HCT116 (cell line): ENCODE measurements at regions not wholly inside any gene's neighbourhood (a gene's known extent, or its start where the extent isn't known, plus 50 kb on each side); places are given as distances from the start of the nearest gene placed in this dataset.

Experiments used
- ATAC-seq: fragments of 200-7000 bp; cut with Tn5 transposase; 2 replicates; pipeline ENCODE4 v1.9.1; 2020; ENCODE audit warnings: mild to moderate bottlenecking, moderate library complexity
- BruUV-seq: library from RNA; stranded (reverse); fragments of 400-500 nt; replicated peaks from 2 replicates; lab custom pipeline; 2021; lab: Mats Ljungman, UMichigan
- CTCF ChIA-PET: fragments of 300-600 bp; sonication (Branson Sonifier 250); formaldehyde crosslinking; loops from one replicate; lab custom pipeline; 2021; ENCODE audit warnings: antibody characterized with exemption; lab: Charles Lee
- POLR2A ChIA-PET: fragments of 300-600, 350-600 bp; sonication (Branson Sonifier 250); formaldehyde crosslinking; loops from one replicate; lab custom pipeline; 2021; ENCODE audit warnings: antibody characterized with exemption; lab: Charles Lee
- RAD21 ChIA-PET, 2 experiments: fragments of 300-600 bp; sonication (Branson Sonifier 250); formaldehyde crosslinking; loops; one replicate each; lab custom pipeline; 2023; ENCODE audit warnings: low total read pairs in 2 of 2; ENCODE audit not compliant: uncharacterized antibody in 2 of 2, unreplicated experiment in 2 of 2, low non-redundant PET in 1 of 2; lab: Charles Lee
- DNase-seq: peaks from one replicate; pipeline ENCODE4 v3.0.0-alpha.2; 2010; ENCODE audit warnings: low read depth, low spot score
- H2AFZ ChIP-seq: fragments of 200-600 bp; shearing (Covaris generic), sonication (generic); 2 replicates; pipeline ENCODE4 v1.6.1; 2017; ENCODE audit warnings: low read depth, mixed run types, mixed read lengths, antibody characterized with exemption, low read length; ENCODE audit not compliant: poor library complexity, severe bottlenecking
- H3K27ac ChIP-seq: 2 replicates; pipeline ENCODE4 v1.5.1; 2012; ENCODE audit warnings: low read depth, low read length
- H3K27me3 ChIP-seq: fragments of 200-600 bp; sonication (generic); 2 replicates; pipeline ENCODE4 v1.6.1; 2016; ENCODE audit warnings: mixed run types, low read length, mixed read lengths; ENCODE audit not compliant: insufficient read depth
- H3K36me3 ChIP-seq, 2 experiments: fragments of 200-500 bp in 1 of 2; fragments of 200-600 bp in 1 of 2; sonication (Bioruptor generic) in 1 of 2; sonication (generic) in 1 of 2; 2 replicates each; pipeline versions ENCODE4 v1.5.1 to v1.6.1; 2014 to 2016; ENCODE audit warnings: low read length in 2 of 2, inconsistent platforms in 1 of 2, mixed read lengths in 1 of 2, mixed run types in 1 of 2; ENCODE audit not compliant: insufficient read depth in 2 of 2, control insufficient read depth in 1 of 2
- H3K4me1 ChIP-seq, 2 experiments: fragments of 200-600 bp in 1 of 2; sonication (generic) in 1 of 2; 2 replicates each; pipeline versions ENCODE4 v1.5.1 to v1.6.1; 2012 to 2017; ENCODE audit warnings: low read length in 2 of 2, inconsistent platforms in 1 of 2, mild to moderate bottlenecking in 1 of 2, mixed read lengths in 1 of 2, mixed run types in 1 of 2, moderate library complexity in 1 of 2; ENCODE audit not compliant: insufficient read depth in 2 of 2, control insufficient read depth in 1 of 2
- H3K4me2 ChIP-seq: fragments of 200-600 bp; sonication (generic); 2 replicates; pipeline ENCODE4 v1.6.1; 2017; ENCODE audit warnings: mixed run types, low read length, mixed read lengths
- H3K4me3 ChIP-seq, 2 experiments: fragments of 200-600 bp in 1 of 2; sonication (generic) in 1 of 2; replicated peaks in 1 of 2; 2 replicates each; pipeline ENCODE4 v1.5.1; 2011 to 2016; ENCODE audit warnings: low read length in 2 of 2, control low read depth in 1 of 2, low read depth in 1 of 2, mild to moderate bottlenecking in 1 of 2, mixed read lengths in 1 of 2, mixed run types in 1 of 2
- H3K79me2 ChIP-seq: fragments of 200-600 bp; sonication (generic); 2 replicates; pipeline ENCODE4 v1.6.1; 2017; ENCODE audit warnings: mild to moderate bottlenecking, mixed run types, low read length, moderate library complexity, mixed read lengths; ENCODE audit not compliant: insufficient read depth
- H3K9ac ChIP-seq: fragments of 200-600 bp; sonication (generic); 2 replicates; pipeline ENCODE4 v1.6.1; 2016; ENCODE audit warnings: low read length, mixed read lengths
- H3K9me2 ChIP-seq: fragments of 200-600 bp; sonication (generic), shearing (Covaris generic); 2 replicates; pipeline ENCODE4 v1.6.1; 2017; ENCODE audit warnings: mixed run types, mild to moderate bottlenecking, moderate library complexity; ENCODE audit not compliant: insufficient read depth
- H3K9me3 ChIP-seq, 2 experiments: fragments of 200-500 bp in 1 of 2; fragments of 200-600 bp in 1 of 2; sonication (Bioruptor generic) in 1 of 2; sonication (generic) in 1 of 2; 2 replicates each; pipeline ENCODE4 v1.6.1; 2014 to 2017; ENCODE audit warnings: low read length in 2 of 2, mixed read lengths in 2 of 2, inconsistent platforms in 1 of 2, low read depth in 1 of 2, mild to moderate bottlenecking in 1 of 2, mixed run types in 1 of 2, moderate library complexity in 1 of 2; ENCODE audit not compliant: control insufficient read depth in 1 of 2, insufficient read depth in 1 of 2
- H4K20me1 ChIP-seq: fragments of 200-600 bp; sonication (generic), shearing (Covaris generic); 2 replicates; pipeline ENCODE4 v1.6.1; 2017; ENCODE audit warnings: mixed run types, mild to moderate bottlenecking, moderate library complexity; ENCODE audit not compliant: insufficient read depth
- CBX3 ChIP-seq: IDR thresholded peaks from 2 replicates; pipeline ENCODE4 v1.6.1; 2012; ENCODE audit warnings: low read depth
- CEBPB ChIP-seq: IDR thresholded peaks from 2 replicates; pipeline ENCODE4 v1.6.1; 2012; ENCODE audit warnings: low read depth
- EGR1 ChIP-seq: IDR thresholded peaks from 2 replicates; pipeline ENCODE4 v1.6.1; 2012; ENCODE audit warnings: low read depth
- EZH2 ChIP-seq: fragments of 200-600 bp; sonication (generic); IDR thresholded peaks from 2 replicates; pipeline ENCODE4 v1.6.1; 2017; ENCODE audit warnings: antibody characterized with exemption, mixed run types
- EZH2phosphoT487 ChIP-seq: fragments of 200-600 bp; IDR thresholded peaks from 2 replicates; pipeline ENCODE4 v1.6.1; 2018; ENCODE audit warnings: antibody characterized with exemption, borderline replicate concordance
- FOSL1 ChIP-seq: IDR thresholded peaks from 2 replicates; pipeline ENCODE4 v1.6.1; 2012; ENCODE audit warnings: low read depth
- JUND ChIP-seq: IDR thresholded peaks from 2 replicates; pipeline ENCODE4 v1.6.1; 2012
- RAD21 ChIP-seq: IDR thresholded peaks from 2 replicates; pipeline ENCODE4 v1.6.1; 2012; ENCODE audit warnings: low read depth, mild to moderate bottlenecking
- SIN3A ChIP-seq: IDR thresholded peaks from 2 replicates; pipeline ENCODE4 v1.6.1; 2012; ENCODE audit warnings: low read depth
- SP1 ChIP-seq: IDR thresholded peaks from 2 replicates; pipeline ENCODE4 v1.6.1; 2012; ENCODE audit warnings: low read depth
- ZFX ChIP-seq: fragments of 450-650 bp; IDR thresholded peaks from 2 replicates; pipeline ENCODE4 v1.6.1; 2017
- ZNF274 ChIP-seq: fragments of 200-500 bp; sonication (Bioruptor generic); IDR thresholded peaks from 2 replicates; pipeline ENCODE4 v1.6.1; 2014; ENCODE audit warnings: mild to moderate bottlenecking, low read depth, low read length, inconsistent platforms
- intact Hi-C: fragments of 100-400 bp; cut with micrococcal nuclease; formaldehyde crosslinking; loops from 2 replicates; pipeline ENCODE4 v1.10.0; 2022
- TF ChIP-seq, protein P1 (sequence below), 3 experiments: fragments of 200-600 bp in 1 of 3; sonication (generic) in 1 of 3; IDR thresholded peaks in 2 of 3; conservative IDR thresholded peaks in 1 of 3; 2 replicates each; pipeline ENCODE4 v1.5.1; 2012 to 2017; ENCODE audit warnings: low read depth in 2 of 3, low read length in 2 of 3, antibody characterized with exemption in 1 of 3, borderline replicate concordance in 1 of 3, control low read depth in 1 of 3, mild to moderate bottlenecking in 1 of 3, mixed read lengths in 1 of 3, mixed run types in 1 of 3, moderate library complexity in 1 of 3; ENCODE audit not compliant: insufficient read depth in 1 of 3
- TF ChIP-seq, protein P2 (sequence below): IDR thresholded peaks from 2 replicates; pipeline ENCODE4 v1.6.1; 2012
- TF ChIP-seq, protein P3 (sequence below): IDR thresholded peaks from 2 replicates; pipeline ENCODE4 v1.6.1; 2012; ENCODE audit warnings: low read depth

DNA sequence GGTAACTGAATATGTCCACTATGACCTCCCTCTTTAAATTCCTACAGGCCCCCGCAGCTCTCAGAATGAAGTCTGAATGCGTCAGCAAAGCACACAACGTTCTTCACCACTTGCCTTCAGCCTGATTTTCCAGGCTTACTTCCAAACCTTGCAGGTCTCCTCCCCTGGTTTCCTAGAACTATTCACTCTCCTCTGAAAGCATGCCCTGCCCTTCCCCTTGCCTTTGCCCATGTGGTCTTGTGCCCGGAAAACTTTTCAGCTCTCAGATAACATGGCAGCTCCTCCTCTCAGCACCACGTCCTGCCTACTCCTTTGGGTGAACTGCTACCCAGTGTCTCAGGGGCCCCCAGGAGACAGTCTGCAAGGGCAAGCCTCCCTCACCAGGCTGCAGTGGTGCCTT is 268.5 kb upstream of the LDB2 start:
- TF ChIP-seq SIN3A, result no peak
- TF ChIP-seq, protein P1, sequence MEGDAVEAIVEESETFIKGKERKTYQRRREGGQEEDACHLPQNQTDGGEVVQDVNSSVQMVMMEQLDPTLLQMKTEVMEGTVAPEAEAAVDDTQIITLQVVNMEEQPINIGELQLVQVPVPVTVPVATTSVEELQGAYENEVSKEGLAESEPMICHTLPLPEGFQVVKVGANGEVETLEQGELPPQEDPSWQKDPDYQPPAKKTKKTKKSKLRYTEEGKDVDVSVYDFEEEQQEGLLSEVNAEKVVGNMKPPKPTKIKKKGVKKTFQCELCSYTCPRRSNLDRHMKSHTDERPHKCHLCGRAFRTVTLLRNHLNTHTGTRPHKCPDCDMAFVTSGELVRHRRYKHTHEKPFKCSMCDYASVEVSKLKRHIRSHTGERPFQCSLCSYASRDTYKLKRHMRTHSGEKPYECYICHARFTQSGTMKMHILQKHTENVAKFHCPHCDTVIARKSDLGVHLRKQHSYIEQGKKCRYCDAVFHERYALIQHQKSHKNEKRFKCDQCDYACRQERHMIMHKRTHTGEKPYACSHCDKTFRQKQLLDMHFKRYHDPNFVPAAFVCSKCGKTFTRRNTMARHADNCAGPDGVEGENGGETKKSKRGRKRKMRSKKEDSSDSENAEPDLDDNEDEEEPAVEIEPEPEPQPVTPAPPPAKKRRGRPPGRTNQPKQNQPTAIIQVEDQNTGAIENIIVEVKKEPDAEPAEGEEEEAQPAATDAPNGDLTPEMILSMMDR (IDR thresholded peaks at IDR 0.05 in 2 of 3, conservative IDR thresholded peaks at IDR 0.05 in 1 of 3; ENCODE audit: borderline replicate concordance in 1 of 3, insufficient read depth in 1 of 3, low read depth in 2 of 3, low read length in 2 of 3), result no peak
- TF ChIP-seq, protein P2, sequence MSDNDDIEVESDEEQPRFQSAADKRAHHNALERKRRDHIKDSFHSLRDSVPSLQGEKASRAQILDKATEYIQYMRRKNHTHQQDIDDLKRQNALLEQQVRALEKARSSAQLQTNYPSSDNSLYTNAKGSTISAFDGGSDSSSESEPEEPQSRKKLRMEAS, result no peak
- RAD21 ChIA-PET, result no interaction called here
- POLR2A ChIA-PET, result no interaction called here
- CTCF ChIA-PET, result no interaction called here
- no peak overlapping the region for H3K27ac ChIP-seq
- H3K4me1 ChIP-seq, result peaks cover 12 to 13% of the 10 kb centered on the region in 2 experiments; a peak in 3 of 4 replicates
- H3K9me3 ChIP-seq, result no peaks in the 10 kb centered on the region
- no peak overlapping the region for H3K4me3 ChIP-seq
- ATAC-seq (no peak), DNase-seq (no peak)
- no peak overlapping the region for H2AFZ ChIP-seq
- no TSS peak for BruUV-seq
- H3K36me3 ChIP-seq, result no peaks in the 10 kb centered on the region
- intact Hi-C loops, result no loop called here
- no peaks in the 10 kb centered on the region for H4K20me1 ChIP-seq
- no peaks in the 10 kb centered on the region for H3K27me3 ChIP-seq
- no peak overlapping the region for H3K4me2 ChIP-seq
- H3K9me2 ChIP-seq, result no peaks in the 10 kb centered on the region
- H3K79me2 ChIP-seq, result no peaks in the 10 kb centered on the region
- no peak overlapping the region for H3K9ac ChIP-seq

DNA sequence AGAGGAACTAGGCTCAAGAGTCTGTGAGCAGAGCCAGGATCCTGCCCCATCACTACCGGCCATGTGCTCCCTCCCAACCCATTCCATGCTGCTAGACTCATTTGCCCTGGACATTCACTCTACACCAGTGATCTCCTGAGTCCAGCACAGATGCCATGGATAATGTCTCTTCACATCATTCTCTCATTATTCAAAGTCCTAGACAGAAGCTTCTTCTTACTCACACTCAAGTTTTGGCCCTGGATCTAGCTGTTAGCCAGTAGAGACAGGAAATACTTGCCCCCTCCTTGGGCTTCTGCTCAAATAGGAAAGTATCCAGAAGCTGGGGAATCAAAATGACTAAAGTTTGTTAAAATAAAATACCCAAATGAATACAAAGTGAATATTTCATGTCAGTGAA is 266.8 kb upstream of the LDB2 start:
- Histone ChIP-seq H3K9ac (no peak overlapping the region), H3K4me1 (peaks cover 12 to 13% of the 10 kb centered on the region in 2 experiments; a peak in 3 of 4 replicates), H4K20me1 (no peaks in the 10 kb centered on the region), H3K36me3 (no peaks in the 10 kb centered on the region), H3K27me3 (no peaks in the 10 kb centered on the region), H3K79me2 (no peaks in the 10 kb centered on the region), H3K4me2 (no peak overlapping the region), H3K4me3 (no peak overlapping the region), H2AFZ (no peak overlapping the region), H3K9me2 (no peaks in the 10 kb centered on the region), H3K9me3 (no peaks in the 10 kb centered on the region), H3K27ac (no peak overlapping the region)
- DNase-seq, result no peak
- no peak for ATAC-seq
- ChIA-PET CTCF (no interaction called here), POLR2A (no interaction called here), RAD21 (no interaction called here)
- intact Hi-C loops, result no loop called here
- BruUV-seq, result no TSS peak
- TF ChIP-seq EGR1 (no peak), EZH2 (no peak), ZFX (no peak), SIN3A (no peak), FOSL1 (no peak), CBX3 (no peak), RAD21 (no peak), JUND (no peak), CEBPB (no peak), SP1 (no peak), ZNF274 (no peak), EZH2phosphoT487 (no peak)
- TF ChIP-seq, protein P3, sequence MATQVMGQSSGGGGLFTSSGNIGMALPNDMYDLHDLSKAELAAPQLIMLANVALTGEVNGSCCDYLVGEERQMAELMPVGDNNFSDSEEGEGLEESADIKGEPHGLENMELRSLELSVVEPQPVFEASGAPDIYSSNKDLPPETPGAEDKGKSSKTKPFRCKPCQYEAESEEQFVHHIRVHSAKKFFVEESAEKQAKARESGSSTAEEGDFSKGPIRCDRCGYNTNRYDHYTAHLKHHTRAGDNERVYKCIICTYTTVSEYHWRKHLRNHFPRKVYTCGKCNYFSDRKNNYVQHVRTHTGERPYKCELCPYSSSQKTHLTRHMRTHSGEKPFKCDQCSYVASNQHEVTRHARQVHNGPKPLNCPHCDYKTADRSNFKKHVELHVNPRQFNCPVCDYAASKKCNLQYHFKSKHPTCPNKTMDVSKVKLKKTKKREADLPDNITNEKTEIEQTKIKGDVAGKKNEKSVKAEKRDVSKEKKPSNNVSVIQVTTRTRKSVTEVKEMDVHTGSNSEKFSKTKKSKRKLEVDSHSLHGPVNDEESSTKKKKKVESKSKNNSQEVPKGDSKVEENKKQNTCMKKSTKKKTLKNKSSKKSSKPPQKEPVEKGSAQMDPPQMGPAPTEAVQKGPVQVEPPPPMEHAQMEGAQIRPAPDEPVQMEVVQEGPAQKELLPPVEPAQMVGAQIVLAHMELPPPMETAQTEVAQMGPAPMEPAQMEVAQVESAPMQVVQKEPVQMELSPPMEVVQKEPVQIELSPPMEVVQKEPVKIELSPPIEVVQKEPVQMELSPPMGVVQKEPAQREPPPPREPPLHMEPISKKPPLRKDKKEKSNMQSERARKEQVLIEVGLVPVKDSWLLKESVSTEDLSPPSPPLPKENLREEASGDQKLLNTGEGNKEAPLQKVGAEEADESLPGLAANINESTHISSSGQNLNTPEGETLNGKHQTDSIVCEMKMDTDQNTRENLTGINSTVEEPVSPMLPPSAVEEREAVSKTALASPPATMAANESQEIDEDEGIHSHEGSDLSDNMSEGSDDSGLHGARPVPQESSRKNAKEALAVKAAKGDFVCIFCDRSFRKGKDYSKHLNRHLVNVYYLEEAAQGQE, result no peak
